HAP-1 (cell line): ENCODE measurements at regions not wholly inside any gene's neighbourhood (a gene's known extent, or its start where the extent isn't known, plus 50 kb on each side); places are given as distances from the start of the nearest gene placed in this dataset.

Experiments
- DNase-seq, 2 experiments: peaks; one replicate each; pipeline ENCODE4 v3.0.0-alpha.2; 2016 to 2020; ENCODE audit warnings: low spot score in 2 of 2
- H3K27me3 ChIP-seq: fragments of 250-450 bp; sonication (Bioruptor Pico); 2 replicates; pipeline ENCODE4 v1.5.1; 2020; ENCODE audit warnings: low read depth, mild to moderate bottlenecking, moderate library complexity
- H3K36me3 ChIP-seq: fragments of 250-450 bp; sonication (Bioruptor Pico); replicated peaks from 2 replicates; pipeline ENCODE4 v1.5.1; 2020; ENCODE audit warnings: mild to moderate bottlenecking
- H3K4me1 ChIP-seq: fragments of 250-450 bp; sonication (Bioruptor Pico); 2 replicates; pipeline ENCODE4 v1.5.1; 2020; ENCODE audit warnings: mild to moderate bottlenecking
- H3K4me3 ChIP-seq: fragments of 250-450 bp; sonication (Bioruptor Pico); 2 replicates; pipeline ENCODE4 v1.5.1; 2020; ENCODE audit warnings: mild to moderate bottlenecking, moderate library complexity
- H3K9me3 ChIP-seq: fragments of 250-450 bp; sonication (Bioruptor Pico); 2 replicates; pipeline ENCODE4 v1.5.1; 2020; ENCODE audit warnings: mild to moderate bottlenecking, moderate library complexity
- in situ Hi-C: fragments of 300-500 bp; cut with MboI; formaldehyde crosslinking; loops from 3 replicates; pipeline ENCODE4 v1.14.3; 2020; ENCODE audit warnings: low sequenced_read_pairs, inconsistent platforms, mixed read lengths

DNA sequence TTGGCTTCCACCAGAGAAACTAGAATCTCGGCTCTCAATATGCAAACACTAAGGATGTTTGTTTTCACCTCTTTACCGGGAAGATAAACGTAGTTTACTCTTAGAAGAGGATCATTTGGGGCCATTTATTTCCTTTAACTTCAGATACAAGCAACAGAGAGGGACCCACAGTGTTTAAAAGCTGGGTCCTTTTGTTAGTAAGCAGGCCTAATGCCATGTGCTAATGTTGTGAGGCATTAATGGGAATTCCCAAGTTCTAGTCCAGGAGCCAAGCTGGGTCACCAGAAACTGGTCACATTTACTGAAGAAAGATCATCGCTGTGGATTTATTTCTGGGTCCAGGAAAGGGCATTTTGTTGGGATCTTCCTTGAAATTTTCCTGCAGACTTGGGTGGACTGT is 78.1 kb upstream of the ADAMTS9 start:
- no peak for DNase-seq
- Histone ChIP-seq H3K9me3 (no peaks in the 10 kb centered on the region), H3K4me1 (peaks cover 8% of the 10 kb centered on the region; the same call in 1 of the 2 replicates), H3K27me3 (no peaks in the 10 kb centered on the region), H3K4me3 (no peak overlapping the region), H3K36me3 (no peaks in the 10 kb centered on the region)
- in situ Hi-C loops, result no loop called here

DNA sequence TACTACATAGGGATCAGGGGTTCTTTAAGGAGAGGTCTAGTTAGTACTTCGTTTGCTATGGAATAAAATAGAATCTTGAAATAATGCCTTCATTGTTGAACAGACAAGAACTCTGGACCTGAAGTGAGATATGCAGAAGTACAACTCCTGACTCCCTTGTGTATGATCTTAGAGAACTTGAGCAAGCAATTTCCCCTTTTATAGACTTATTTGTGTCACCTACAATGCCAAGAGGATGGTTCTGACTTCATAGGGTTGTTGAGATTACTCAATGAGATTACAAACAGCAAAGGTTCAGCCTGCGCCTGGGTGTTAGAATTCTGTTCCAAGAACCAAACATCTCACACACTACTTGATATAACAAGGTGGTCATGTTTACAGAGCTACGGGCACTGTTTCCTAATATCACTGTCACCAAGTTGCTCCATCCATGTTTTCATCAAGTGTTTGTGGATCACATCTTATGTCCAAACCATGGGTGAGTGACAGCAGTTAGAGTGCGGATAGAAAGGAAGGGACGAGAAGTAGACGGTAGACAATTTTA is 76.7 kb upstream of the ADAMTS9 start:
- H3K27me3 ChIP-seq, result no peaks in the 10 kb centered on the region
- H3K36me3 ChIP-seq, result no peaks in the 10 kb centered on the region
- in situ Hi-C loops, result no loop called here
- H3K4me1 ChIP-seq, result peaks cover 8% of the 10 kb centered on the region; the same call in 1 of the 2 replicates
- H3K4me3 ChIP-seq, result no peak overlapping the region
- DNase-seq, result no peak
- no peaks in the 10 kb centered on the region for H3K9me3 ChIP-seq

- no peaks in the 10 kb centered on the region for H3K36me3 ChIP-seq
- H3K27me3 ChIP-seq, result no peaks in the 10 kb centered on the region
- H3K4me1 ChIP-seq, result peaks cover 8% of the 10 kb centered on the region; the same call in 1 of the 2 replicates
- DNase-seq, result no peak
- H3K9me3 ChIP-seq, result no peaks in the 10 kb centered on the region
- in situ Hi-C loops, result no loop called here
- no peak overlapping the region for H3K4me3 ChIP-seq
Observed at GRCh38 chr3:64763980-64764379, 76.2 kb upstream of the ADAMTS9 start.

- Histone ChIP-seq H3K27me3 (no peaks in the 10 kb centered on the region), H3K36me3 (no peaks in the 10 kb centered on the region), H3K4me3 (no peak overlapping the region), H3K9me3 (no peaks in the 10 kb centered on the region), H3K4me1 (peaks cover 6% of the 10 kb centered on the region; the same call in 1 of the 2 replicates)
- in situ Hi-C loops, result no loop called here
- no peak for DNase-seq
Observed at GRCh38 chr3:64761729-64762128, 73.9 kb upstream of the ADAMTS9 start.

DNA sequence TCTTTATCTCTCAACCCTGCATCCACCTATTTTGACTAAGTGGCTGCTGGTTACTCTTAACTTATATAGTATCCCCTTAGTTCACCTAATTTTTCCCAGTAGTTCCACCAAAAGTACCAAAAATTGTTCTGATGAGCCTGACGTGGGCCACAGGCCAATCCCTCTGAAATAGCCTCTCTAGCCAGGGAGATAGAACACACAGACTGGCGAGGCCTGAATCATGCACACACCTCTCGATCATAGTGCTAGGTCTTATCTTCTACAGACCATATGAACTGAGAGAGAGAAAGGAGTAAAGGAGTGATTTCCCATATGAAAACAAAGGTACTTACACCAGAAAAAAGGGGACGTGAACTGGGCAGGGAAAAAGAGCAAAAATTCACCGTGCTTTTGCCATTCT is 72.5 kb upstream of the ADAMTS9 start:
- no peaks in the 10 kb centered on the region for H3K4me1 ChIP-seq
- DNase-seq, result no peak
- in situ Hi-C loops, result no loop called here
- no peak overlapping the region for H3K4me3 ChIP-seq
- H3K27me3 ChIP-seq, result no peaks in the 10 kb centered on the region
- H3K9me3 ChIP-seq, result no peaks in the 10 kb centered on the region
- no peaks in the 10 kb centered on the region for H3K36me3 ChIP-seq

- no peak for DNase-seq
- Histone ChIP-seq H3K36me3 (no peaks in the 10 kb centered on the region), H3K4me1 (no peaks in the 10 kb centered on the region), H3K9me3 (no peaks in the 10 kb centered on the region), H3K4me3 (no peak overlapping the region), H3K27me3 (no peaks in the 10 kb centered on the region)
- in situ Hi-C loops, result no loop called here
Observed at GRCh38 chr3:64759811-64760210, 72.0 kb upstream of the ADAMTS9 start.

DNA sequence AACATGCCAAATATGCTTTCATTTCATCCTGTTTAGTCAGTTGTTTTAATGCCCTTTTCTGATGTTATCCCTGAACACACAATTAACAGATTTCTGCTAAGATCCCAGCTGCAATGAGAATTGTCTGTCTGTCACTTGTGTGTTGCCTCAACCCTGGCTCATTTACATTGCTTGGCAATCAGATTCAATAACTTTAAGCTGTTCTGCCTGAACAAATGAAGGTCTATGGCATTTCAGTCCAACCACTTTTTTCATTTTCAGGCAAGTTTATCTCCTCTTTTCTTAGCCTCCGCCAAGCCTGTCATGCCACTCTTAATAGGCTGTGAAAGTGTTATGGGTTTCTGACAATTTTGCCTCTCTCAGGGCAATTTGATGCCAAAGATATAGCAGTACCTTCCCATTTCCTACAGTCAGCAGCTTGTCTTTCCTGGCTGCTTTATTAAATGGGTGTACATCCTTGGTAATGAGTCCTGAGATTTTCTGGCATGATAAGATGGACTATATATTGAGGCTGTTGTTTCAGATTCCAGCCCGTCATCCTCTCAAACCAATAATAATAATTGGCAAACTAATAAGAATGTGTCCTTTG is 68.7 kb upstream of the ADAMTS9 start:
- no peak overlapping the region for H3K4me3 ChIP-seq
- H3K4me1 ChIP-seq, result no peaks in the 10 kb centered on the region
- DNase-seq, result no peak
- H3K9me3 ChIP-seq, result no peaks in the 10 kb centered on the region
- no peaks in the 10 kb centered on the region for H3K27me3 ChIP-seq
- H3K36me3 ChIP-seq, result no peaks in the 10 kb centered on the region
- in situ Hi-C loops, result no loop called here

DNA sequence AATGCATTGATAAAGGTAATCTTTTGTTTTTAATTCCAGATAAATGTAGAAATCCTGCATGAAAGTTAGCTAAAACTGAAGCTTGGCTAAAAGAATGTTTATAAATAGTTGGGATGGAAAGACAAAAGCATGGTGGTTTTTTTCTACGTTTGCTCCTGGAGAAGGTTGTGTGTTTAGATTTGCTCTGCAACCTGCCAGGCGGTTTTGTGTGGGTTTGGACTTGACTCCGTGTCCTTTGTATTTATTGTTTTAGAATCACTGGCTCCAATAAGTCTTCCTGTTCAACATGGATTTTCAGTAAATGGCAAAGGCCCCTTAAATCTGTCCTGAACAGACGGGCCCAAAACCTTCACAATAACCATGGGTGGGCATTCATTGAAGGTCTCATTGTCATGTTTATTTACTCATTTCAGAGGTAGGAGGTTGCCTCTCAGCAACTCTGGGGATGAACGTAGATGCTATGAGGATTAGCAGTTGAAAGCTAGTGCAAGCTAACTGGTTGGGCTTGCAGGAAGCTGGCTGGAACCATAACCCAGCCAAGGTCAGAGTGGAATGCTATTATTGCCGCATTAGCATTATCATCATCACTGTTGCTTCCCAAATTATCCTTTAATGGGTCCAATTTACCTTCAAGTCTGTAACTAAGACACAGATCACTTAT is 60.6 kb upstream of the ADAMTS9 start:
- DNase-seq, result peak; percentile 80 to 99
- Histone ChIP-seq H3K9me3 (no peaks in the 10 kb centered on the region), H3K36me3 (no peaks in the 10 kb centered on the region), H3K27me3 (no peaks in the 10 kb centered on the region), H3K4me3 (no peak overlapping the region), H3K4me1 (peaks cover 32% of the 10 kb centered on the region)
- in situ Hi-C loops, result no loop called here

GRCh38 chr3:64747679-64748078 is 59.9 kb upstream of the ADAMTS9 start:
- H3K27me3 ChIP-seq, result no peaks in the 10 kb centered on the region
- H3K4me3 ChIP-seq, result no peak overlapping the region
- no peaks in the 10 kb centered on the region for H3K9me3 ChIP-seq
- no peaks in the 10 kb centered on the region for H3K36me3 ChIP-seq
- peaks cover 36% of the 10 kb centered on the region for H3K4me1 ChIP-seq
- in situ Hi-C loops, result no loop called here
- DNase-seq, result no peak

DNA sequence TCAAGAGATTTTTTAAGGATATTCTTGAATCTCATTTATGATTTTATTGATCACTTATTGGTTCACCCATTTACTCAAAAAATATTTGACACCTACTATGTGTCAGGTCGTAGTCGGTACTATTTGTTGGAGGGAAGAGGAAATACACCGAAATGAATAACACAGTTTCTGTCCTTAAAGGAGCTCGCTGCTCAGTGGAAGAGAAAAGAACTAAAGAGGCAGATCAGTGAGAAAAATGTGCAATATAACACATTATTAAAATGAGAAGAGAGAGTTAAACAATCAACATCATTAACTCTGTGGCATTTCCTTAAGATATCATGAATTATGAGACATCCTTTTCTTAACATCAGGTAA is 56.1 kb upstream of the ADAMTS9 start:
- H3K36me3 ChIP-seq, result no peaks in the 10 kb centered on the region
- H3K9me3 ChIP-seq, result no peaks in the 10 kb centered on the region
- DNase-seq, result no peak
- no peaks in the 10 kb centered on the region for H3K27me3 ChIP-seq
- in situ Hi-C loops, result no loop called here
- peaks cover 30% of the 10 kb centered on the region for H3K4me1 ChIP-seq
- no peak overlapping the region for H3K4me3 ChIP-seq

DNA sequence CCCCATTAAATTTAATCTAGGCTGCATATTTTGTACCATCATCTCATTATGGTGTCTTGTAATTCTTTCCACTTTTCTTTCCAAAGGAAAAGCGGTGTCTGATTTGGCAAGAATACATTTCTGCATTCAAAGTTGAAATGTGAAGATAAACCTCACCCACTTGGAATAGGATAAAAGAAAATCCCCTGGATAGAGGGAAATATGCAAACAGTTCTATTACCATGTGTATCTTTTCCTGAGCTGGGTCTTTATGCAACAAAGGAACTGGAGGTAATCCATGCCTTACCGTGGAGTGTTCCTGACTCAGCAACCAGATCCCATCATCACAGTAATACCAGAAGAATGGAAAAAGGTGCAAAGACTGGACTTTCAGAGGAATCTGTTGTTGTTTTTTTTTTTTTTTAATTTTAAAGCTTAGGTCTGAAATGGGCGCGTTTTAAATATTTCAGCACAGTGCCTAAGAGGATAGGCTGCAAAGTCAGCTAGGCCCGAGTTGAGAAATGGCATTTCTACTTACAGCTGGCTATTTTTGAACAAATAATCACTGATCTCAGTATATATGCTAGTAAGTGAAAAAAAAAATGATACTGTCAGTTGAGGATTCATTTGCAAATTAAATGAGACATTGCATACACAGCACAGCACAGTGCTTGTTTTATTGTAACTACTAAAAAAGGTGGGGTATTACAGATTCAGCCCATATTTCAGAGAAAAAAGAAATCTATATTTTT is 55.5 kb upstream of the ADAMTS9 start:
- in situ Hi-C loops, result no loop called here
- peak; percentile 57 to 90 for DNase-seq
- Histone ChIP-seq H3K27me3 (no peaks in the 10 kb centered on the region), H3K4me3 (no peak overlapping the region), H3K9me3 (no peaks in the 10 kb centered on the region), H3K36me3 (no peaks in the 10 kb centered on the region), H3K4me1 (peaks cover 28% of the 10 kb centered on the region)

- Histone ChIP-seq H3K27me3 (no peaks in the 10 kb centered on the region), H3K36me3 (no peaks in the 10 kb centered on the region), H3K4me1 (peaks cover 11% of the 10 kb centered on the region), H3K4me3 (no peak overlapping the region), H3K9me3 (no peaks in the 10 kb centered on the region)
- in situ Hi-C loops, result no loop called here
- DNase-seq, result no peak
Observed at GRCh38 chr3:64741341-64741740, 53.5 kb upstream of the ADAMTS9 start.

DNA sequence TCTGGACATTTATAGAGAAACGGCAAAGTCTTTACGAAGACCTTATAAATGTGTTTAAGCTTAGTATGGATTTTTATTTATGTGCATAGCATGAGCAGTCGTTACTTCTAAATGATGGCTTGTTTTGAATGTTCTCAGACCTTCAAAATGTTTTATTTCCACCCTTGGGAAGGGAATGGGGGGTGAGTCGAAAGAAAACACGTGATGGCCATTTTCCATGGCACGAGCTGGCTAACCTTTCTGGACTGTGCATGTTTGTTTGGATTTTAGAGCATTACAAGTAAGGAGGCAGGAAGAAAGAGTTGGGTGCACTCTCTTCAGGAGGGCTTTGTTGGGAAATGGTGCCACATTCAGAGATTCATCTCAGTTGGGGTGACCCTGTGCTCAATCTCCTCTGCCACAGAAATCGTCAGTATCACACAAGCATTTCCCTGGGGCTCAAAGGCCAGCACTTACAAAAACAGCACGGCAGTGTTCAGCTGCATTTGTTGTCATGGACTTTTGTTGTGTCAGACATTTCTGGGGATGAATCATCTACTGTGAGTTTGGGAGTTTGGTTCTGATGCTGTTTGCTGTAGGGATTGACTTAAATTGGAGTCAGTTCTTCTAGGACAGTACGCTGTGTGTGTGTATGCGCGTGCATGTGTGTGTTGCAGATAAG is 52.3 kb upstream of the ADAMTS9 start:
- no peaks in the 10 kb centered on the region for H3K9me3 ChIP-seq
- in situ Hi-C loops, result no loop called here
- no peaks in the 10 kb centered on the region for H3K27me3 ChIP-seq
- DNase-seq, result no peak
- no peaks in the 10 kb centered on the region for H3K36me3 ChIP-seq
- H3K4me3 ChIP-seq, result no peak overlapping the region
- H3K4me1 ChIP-seq, result peaks cover 11% of the 10 kb centered on the region
